Hepatocyte (in vitro differentiated cells): ENCODE measurements at regions not wholly inside any gene's neighbourhood (a gene's known extent, or its start where the extent isn't known, plus 50 kb on each side); places are given as distances from the start of the nearest gene placed in this dataset.

Experiments used
- DNase-seq: peaks from one replicate; pipeline ENCODE4 v3.0.0-alpha.2; 2016; ENCODE audit warnings: low spot score
- H2AFZ ChIP-seq: fragments of 200-600 bp; sonication (generic); 2 replicates; pipeline ENCODE4 v1.6.0; 2016; ENCODE audit warnings: antibody characterized with exemption, mild to moderate bottlenecking
- H3K27ac ChIP-seq: fragments of 200-600 bp; sonication (generic); 2 replicates; pipeline ENCODE4 v1.5.1; 2016; ENCODE audit warnings: mild to moderate bottlenecking
- H3K27me3 ChIP-seq: fragments of 200-600 bp; sonication (generic); 2 replicates; pipeline ENCODE4 v1.6.1; 2016
- H3K36me3 ChIP-seq: fragments of 200-600 bp; sonication (generic); replicated peaks from 2 replicates; pipeline ENCODE4 v1.5.1; 2016; ENCODE audit warnings: low read depth; ENCODE audit not compliant: insufficient read depth
- H3K4me1 ChIP-seq: fragments of 200-600 bp; sonication (generic); 2 replicates; pipeline ENCODE4 v1.5.1; 2016; ENCODE audit warnings: mild to moderate bottlenecking, moderate library complexity; ENCODE audit not compliant: insufficient read depth
- H3K4me2 ChIP-seq: fragments of 200-600 bp; sonication (generic); 2 replicates; pipeline ENCODE4 v1.6.0; 2016
- H3K4me3 ChIP-seq: fragments of 200-600 bp; sonication (generic); 2 replicates; pipeline ENCODE4 v1.5.1; 2016; ENCODE audit warnings: mild to moderate bottlenecking
- H3K79me2 ChIP-seq: fragments of 200-600 bp; sonication (generic); 2 replicates; pipeline ENCODE4 v1.6.0; 2017; ENCODE audit warnings: mild to moderate bottlenecking
- H3K9me2 ChIP-seq: fragments of 200-600 bp; sonication (generic); replicated peaks from 2 replicates; pipeline ENCODE4 v1.6.0; 2017; ENCODE audit warnings: mild to moderate bottlenecking; ENCODE audit not compliant: insufficient read depth
- H3K9me3 ChIP-seq: fragments of 200-600 bp; sonication (generic); 2 replicates; pipeline ENCODE4 v1.5.1; 2016; ENCODE audit warnings: low read depth, mild to moderate bottlenecking
- H4K20me1 ChIP-seq: fragments of 200-600 bp; sonication (generic); 2 replicates; pipeline ENCODE4 v1.6.0; 2016; ENCODE audit warnings: mild to moderate bottlenecking; ENCODE audit not compliant: insufficient read depth, poor library complexity, severe bottlenecking
- EZH2 ChIP-seq: fragments of 200-600 bp; sonication (generic); IDR thresholded peaks from 2 replicates; pipeline ENCODE4 v1.6.1; 2016; ENCODE audit warnings: antibody characterized with exemption, mild to moderate bottlenecking, borderline replicate concordance
- EZH2phosphoT487 ChIP-seq: fragments of 200-600 bp; sonication (generic); IDR thresholded peaks from one replicate; pipeline ENCODE4 v1.6.1; 2018; ENCODE audit warnings: antibody characterized with exemption, mild to moderate bottlenecking, low read depth, moderate library complexity; ENCODE audit not compliant: unreplicated experiment, severe bottlenecking
- WGBS: methylation state at CpG from one replicate; pipeline ENCODE4 v1.1.6; 2016; ENCODE audit warnings: low lambda C conversion rate; ENCODE audit errors: missing lambda C conversion rate; 5-methylcytosine and 5-hydroxymethylcytosine counted together
- TF ChIP-seq, protein P1 (sequence below): fragments of 200-600 bp; sonication (generic); IDR thresholded peaks from 2 replicates; pipeline ENCODE4 v1.5.1; 2016; ENCODE audit warnings: antibody characterized with exemption, mild to moderate bottlenecking; ENCODE audit not compliant: poor library complexity

DNA sequence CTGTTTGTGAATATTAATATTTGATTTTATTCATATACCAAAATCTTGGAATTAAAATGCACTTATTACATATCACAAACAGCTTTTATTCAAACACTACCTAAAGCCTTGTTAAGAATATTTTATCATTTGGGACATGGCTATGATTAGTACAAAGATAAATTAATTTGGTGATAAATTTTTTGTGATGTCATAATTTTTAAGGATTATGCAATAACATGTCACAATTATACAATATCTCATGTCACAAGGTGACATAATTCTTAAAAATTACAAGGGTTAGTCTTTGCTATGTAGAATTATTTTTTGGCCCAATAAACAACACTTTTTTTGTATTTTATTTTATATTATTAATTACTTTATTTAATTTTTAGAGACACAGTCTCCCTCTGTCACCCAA, 113.7 kb downstream of the TMTC3 start:
- no peaks in the 10 kb centered on the region for H3K9me3 ChIP-seq
- H2AFZ ChIP-seq, result no peak overlapping the region
- DNase-seq, result no peak
- no peaks in the 10 kb centered on the region for H4K20me1 ChIP-seq
- H3K4me1 ChIP-seq, result no peaks in the 10 kb centered on the region
- H3K27ac ChIP-seq, result no peak overlapping the region
- TF ChIP-seq EZH2phosphoT487 (no peak), EZH2 (no peak)
- TF ChIP-seq, protein P1, sequence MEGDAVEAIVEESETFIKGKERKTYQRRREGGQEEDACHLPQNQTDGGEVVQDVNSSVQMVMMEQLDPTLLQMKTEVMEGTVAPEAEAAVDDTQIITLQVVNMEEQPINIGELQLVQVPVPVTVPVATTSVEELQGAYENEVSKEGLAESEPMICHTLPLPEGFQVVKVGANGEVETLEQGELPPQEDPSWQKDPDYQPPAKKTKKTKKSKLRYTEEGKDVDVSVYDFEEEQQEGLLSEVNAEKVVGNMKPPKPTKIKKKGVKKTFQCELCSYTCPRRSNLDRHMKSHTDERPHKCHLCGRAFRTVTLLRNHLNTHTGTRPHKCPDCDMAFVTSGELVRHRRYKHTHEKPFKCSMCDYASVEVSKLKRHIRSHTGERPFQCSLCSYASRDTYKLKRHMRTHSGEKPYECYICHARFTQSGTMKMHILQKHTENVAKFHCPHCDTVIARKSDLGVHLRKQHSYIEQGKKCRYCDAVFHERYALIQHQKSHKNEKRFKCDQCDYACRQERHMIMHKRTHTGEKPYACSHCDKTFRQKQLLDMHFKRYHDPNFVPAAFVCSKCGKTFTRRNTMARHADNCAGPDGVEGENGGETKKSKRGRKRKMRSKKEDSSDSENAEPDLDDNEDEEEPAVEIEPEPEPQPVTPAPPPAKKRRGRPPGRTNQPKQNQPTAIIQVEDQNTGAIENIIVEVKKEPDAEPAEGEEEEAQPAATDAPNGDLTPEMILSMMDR, result no peak
- H3K79me2 ChIP-seq, result no peaks in the 10 kb centered on the region
- H3K4me2 ChIP-seq, result no peak overlapping the region
- H3K27me3 ChIP-seq, result no peaks in the 10 kb centered on the region
- H3K9me2 ChIP-seq, result no peaks in the 10 kb centered on the region
- H3K4me3 ChIP-seq, result no peak overlapping the region
- H3K36me3 ChIP-seq, result no peaks in the 10 kb centered on the region

DNA sequence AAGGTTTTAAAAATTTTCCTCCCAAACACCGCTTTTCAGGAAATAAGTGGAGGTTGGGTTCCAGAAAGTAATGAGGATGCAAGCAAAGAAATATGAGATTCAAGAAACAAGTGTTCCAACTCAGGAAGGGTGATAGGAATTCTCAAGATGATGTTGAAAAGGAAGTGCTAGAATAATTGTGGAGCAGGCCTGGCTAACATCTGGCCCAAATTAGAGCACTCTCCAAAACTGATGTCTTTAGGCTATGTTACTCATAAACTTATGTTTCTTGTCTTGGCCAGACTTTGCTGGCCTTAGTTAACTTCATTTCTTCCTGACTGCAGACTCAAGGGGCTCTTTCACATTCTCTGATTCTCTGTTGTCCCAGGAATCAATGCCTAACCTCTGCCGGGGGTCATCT, 116.3 kb downstream of the TMTC3 start:
- H3K4me1 ChIP-seq, result no peaks in the 10 kb centered on the region
- no peak overlapping the region for H3K27ac ChIP-seq
- H3K4me2 ChIP-seq, result no peak overlapping the region
- no peak for TF ChIP-seq EZH2phosphoT487
- H2AFZ ChIP-seq, result no peak overlapping the region
- H3K9me3 ChIP-seq, result no peaks in the 10 kb centered on the region
- no peaks in the 10 kb centered on the region for H3K79me2 ChIP-seq
- no peak overlapping the region for H3K4me3 ChIP-seq
- H3K36me3 ChIP-seq, result no peaks in the 10 kb centered on the region
- H3K27me3 ChIP-seq, result no peaks in the 10 kb centered on the region
- no peaks in the 10 kb centered on the region for H3K9me2 ChIP-seq
- 76% methylated on average over 2 of the region's 2 CpGs for WGBS
- H4K20me1 ChIP-seq, result no peaks in the 10 kb centered on the region
- DNase-seq, result no peak

DNA sequence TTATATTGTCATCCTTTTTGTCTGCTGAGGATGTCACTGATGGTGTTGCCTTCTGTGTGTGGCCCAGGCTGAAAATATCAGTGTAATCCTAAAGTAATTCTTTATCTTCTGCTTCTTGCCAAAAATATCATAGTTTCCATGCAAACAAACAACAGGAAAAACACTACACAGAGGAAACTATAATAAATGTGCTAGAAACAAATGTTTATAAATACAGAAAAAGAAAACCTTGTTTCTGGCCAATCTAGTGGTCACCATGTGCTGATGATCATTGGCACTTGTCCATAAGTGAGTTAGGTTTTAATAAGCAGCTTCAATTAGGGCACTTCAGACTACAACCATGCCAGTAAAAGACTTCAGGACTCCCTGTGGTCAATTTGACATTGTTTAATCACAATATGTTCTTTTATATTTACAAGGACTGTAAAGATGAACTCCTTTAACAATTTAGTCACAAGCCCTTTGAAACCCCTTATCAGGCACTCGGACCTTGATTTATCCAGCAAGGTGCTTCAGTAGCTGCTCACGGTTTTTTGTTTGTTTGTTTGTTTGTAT, 124.8 kb downstream of the TMTC3 start:
- DNase-seq, result no peak
- Histone ChIP-seq H3K4me3 (no peak overlapping the region), H3K27me3 (no peaks in the 10 kb centered on the region), H3K9me3 (no peaks in the 10 kb centered on the region), H3K4me1 (no peaks in the 10 kb centered on the region), H4K20me1 (no peaks in the 10 kb centered on the region), H3K79me2 (no peaks in the 10 kb centered on the region), H3K9me2 (no peaks in the 10 kb centered on the region), H2AFZ (no peak overlapping the region), H3K27ac (no peak overlapping the region), H3K4me2 (no peak overlapping the region), H3K36me3 (no peaks in the 10 kb centered on the region)
- no peak for TF ChIP-seq EZH2phosphoT487
- TF ChIP-seq, protein P1, result no peak
- no peak for TF ChIP-seq EZH2
- WGBS, result 38% methylated on average over 2 of the region's 2 CpGs

DNA sequence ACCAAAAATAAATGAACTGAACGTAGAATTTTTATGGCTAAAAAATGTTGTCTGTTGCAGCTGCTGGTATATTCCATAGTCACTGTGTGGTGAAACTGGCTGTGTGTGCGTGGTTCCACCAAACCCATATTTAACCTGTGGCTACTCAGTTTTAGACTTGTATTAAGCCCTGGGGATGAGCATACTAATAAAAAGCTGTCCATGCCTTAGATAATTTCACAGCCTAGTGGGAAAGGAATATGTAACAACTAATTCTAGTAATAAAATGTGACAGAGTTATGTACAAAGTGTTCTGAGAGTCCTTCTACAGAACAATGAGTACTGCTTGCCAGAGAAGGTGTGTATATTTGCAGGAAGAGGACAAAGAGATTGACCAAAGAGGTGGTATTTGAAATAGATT, 125.5 kb downstream of the TMTC3 start:
- Histone ChIP-seq H2AFZ (no peak overlapping the region), H3K27ac (no peak overlapping the region), H3K79me2 (no peaks in the 10 kb centered on the region), H4K20me1 (no peaks in the 10 kb centered on the region), H3K4me1 (no peaks in the 10 kb centered on the region), H3K4me2 (no peak overlapping the region), H3K27me3 (no peaks in the 10 kb centered on the region), H3K9me3 (no peaks in the 10 kb centered on the region), H3K9me2 (no peaks in the 10 kb centered on the region), H3K4me3 (no peak overlapping the region), H3K36me3 (no peaks in the 10 kb centered on the region)
- 75% methylated on average over 2 of the region's 2 CpGs for WGBS
- TF ChIP-seq EZH2 (no peak), EZH2phosphoT487 (no peak)
- TF ChIP-seq, protein P1, result no peak
- no peak for DNase-seq
